A549 (cell line): ENCODE measurements at regions not wholly inside any gene's neighbourhood (a gene's known extent, or its start where the extent isn't known, plus 50 kb on each side); places are given as distances from the start of the nearest gene placed in this dataset.

Source experiments
- ATAC-seq, 2 experiments: fragments of 200-7000 bp in 1 of 2; fragments of >200 bp in 1 of 2; cut with Nextera tagmentation in 1 of 2; cut with Tn5 transposase in 1 of 2; 3 replicates each; pipeline versions ENCODE4 v1.8.0 to v1.9.1; 2018 to 2020; ENCODE audit warnings: mild to moderate bottlenecking in 1 of 2, moderate library complexity in 1 of 2
- CTCF ChIA-PET: fragments of 300-600 bp; sonication (Branson Sonifier 250); formaldehyde crosslinking; extraction: SDS; loops from one replicate; lab custom pipeline; 2021; ENCODE audit warnings: antibody characterized with exemption, inconsistent platforms; lab: Yijun Ruan, JAX
- POLR2A ChIA-PET: fragments of 350-600 bp; formaldehyde crosslinking; extraction: SDS; loops from one replicate; lab custom pipeline; 2021; ENCODE audit warnings: antibody characterized with exemption, inconsistent platforms; lab: Yijun Ruan, JAX
- DNase-seq, 2 experiments: peaks; one replicate each; pipeline versions ENCODE4 v3.0.0 to v3.0.0-alpha.2; 2011 to 2016; ENCODE audit warnings: low read depth in 1 of 2, low spot score in 1 of 2
- FAIRE-seq: peaks from 2 replicates; lab custom pipeline; 2011; peaks lifted over from hg19 to GRCh38; lab: Jason Lieb, UNC
- H3K27ac ChIP-seq, 2 experiments: fragments of >200 bp; sonication (Bioruptor Twin); formaldehyde crosslinking; 3 replicates each; pipeline ENCODE4 v1.5.1; 2016 to 2017
- H3K4me1 ChIP-seq: fragments of >200 bp; sonication (Bioruptor Twin); formaldehyde crosslinking; 3 replicates; pipeline ENCODE4 v1.6.1; 2016
- H3K4me2 ChIP-seq: fragments of >200 bp; sonication (Bioruptor Twin); formaldehyde crosslinking; 3 replicates; pipeline ENCODE4 v1.6.1; 2016
- H3K4me3 ChIP-seq: fragments of >200 bp; sonication (Bioruptor Twin); formaldehyde crosslinking; 3 replicates; pipeline ENCODE4 v1.5.1; 2016
- H3K9me3 ChIP-seq: fragments of >200 bp; sonication (Bioruptor Twin); formaldehyde crosslinking; 3 replicates; pipeline ENCODE4 v1.6.1; 2016
- ATOH8 ChIP-seq: fragments of 250-450 bp; sonication (Bioruptor Pico); IDR thresholded peaks from 2 replicates; pipeline ENCODE4 v1.5.0; 2020; ENCODE audit warnings: low read depth, mild to moderate bottlenecking, moderate library complexity
- BCL3 ChIP-seq: fragments of >200 bp; sonication (Bioruptor Twin); formaldehyde crosslinking; IDR thresholded peaks from 3 replicates; pipeline ENCODE4 v1.6.1; 2016
- CEBPB ChIP-seq, 2 experiments: fragments of >200 bp in 1 of 2; sonication (Bioruptor Twin) in 1 of 2; formaldehyde crosslinking in 1 of 2; IDR thresholded peaks; 2 replicates each; pipeline ENCODE4 v1.6.1; 2012 to 2016
- CHD2 ChIP-seq: fragments of 150-350 bp; IDR thresholded peaks from 2 replicates; pipeline ENCODE4 v1.6.1; 2014; ENCODE audit warnings: low read length; ENCODE audit not compliant: partially characterized antibody
- E2F6 ChIP-seq: IDR thresholded peaks from 2 replicates; pipeline ENCODE4 v1.6.1; 2012; ENCODE audit warnings: low read depth, borderline replicate concordance
- EHF ChIP-seq: fragments of 250-450 bp; sonication (Bioruptor Pico); IDR thresholded peaks from 2 replicates; pipeline ENCODE4 v1.5.0; 2020; ENCODE audit warnings: mild to moderate bottlenecking
- EHMT2 ChIP-seq: fragments of 200-600 bp; sonication (generic); IDR thresholded peaks from 2 replicates; pipeline ENCODE4 v1.6.1; 2016; ENCODE audit warnings: antibody characterized with exemption, low read depth, mild to moderate bottlenecking, moderate library complexity
- EP300 ChIP-seq, 2 experiments: fragments of >200 bp; sonication (Bioruptor Twin); formaldehyde crosslinking; IDR thresholded peaks; 2 replicates in 1 of 2; 3 replicates in 1 of 2; pipeline ENCODE4 v1.6.1; 2016 to 2017
- ESRRA ChIP-seq: fragments of 150-350 bp; IDR thresholded peaks from 2 replicates; pipeline ENCODE4 v1.6.1; 2014; ENCODE audit warnings: mild to moderate bottlenecking, low read length, borderline replicate concordance
- FOSL2 ChIP-seq, 2 experiments: fragments of 450-650 bp in 1 of 2; fragments of >200 bp in 1 of 2; sonication (Bioruptor Twin) in 1 of 2; formaldehyde crosslinking; IDR thresholded peaks; 2 replicates each; pipeline versions ENCODE4 v1.5.0 to v1.6.1; 2016 to 2020; ENCODE audit warnings: mild to moderate bottlenecking in 1 of 2, moderate library complexity in 1 of 2
- GATA3 ChIP-seq: IDR thresholded peaks from 2 replicates; pipeline ENCODE4 v1.6.1; 2012; ENCODE audit warnings: borderline replicate concordance
- HDAC2 ChIP-seq: fragments of 200-600 bp; sonication (generic); IDR thresholded peaks from 2 replicates; pipeline ENCODE4 v1.6.1; 2016
- HES2 ChIP-seq: fragments of >200 bp; sonication (Bioruptor Twin); formaldehyde crosslinking; IDR thresholded peaks from 2 replicates; pipeline ENCODE4 v1.6.1; 2016
- HEYL ChIP-seq: fragments of 250-450 bp; sonication (Bioruptor Pico); IDR thresholded peaks from 2 replicates; pipeline ENCODE4 v1.8.0; 2021; ENCODE audit warnings: mild to moderate bottlenecking, moderate library complexity
- HMGXB4 ChIP-seq: fragments of 250-450 bp; sonication (Bioruptor Pico); IDR thresholded peaks from 2 replicates; pipeline ENCODE4 v1.5.0; 2021; ENCODE audit warnings: mild to moderate bottlenecking, moderate library complexity, borderline replicate concordance
- HOXA7 ChIP-seq: fragments of 250-450 bp; sonication (Bioruptor Pico); IDR thresholded peaks from 2 replicates; pipeline ENCODE4 v1.5.0; 2020; ENCODE audit warnings: mild to moderate bottlenecking, moderate library complexity
- JUNB ChIP-seq: fragments of >200 bp; sonication (Bioruptor Twin); formaldehyde crosslinking; IDR thresholded peaks from 2 replicates; pipeline ENCODE4 v1.6.1; 2016
- KDM1A ChIP-seq: fragments of 200-600 bp; sonication (generic); IDR thresholded peaks from 2 replicates; pipeline ENCODE4 v1.6.1; 2016; ENCODE audit warnings: low read depth, mild to moderate bottlenecking
- MAFK ChIP-seq: fragments of 450-650 bp; IDR thresholded peaks from 2 replicates; pipeline ENCODE4 v1.6.1; 2014; ENCODE audit not compliant: partially characterized antibody
- MAX ChIP-seq: IDR thresholded peaks from 2 replicates; pipeline ENCODE4 v1.6.1; 2012
- MYC ChIP-seq: IDR thresholded peaks from 2 replicates; pipeline ENCODE4 v1.6.1; 2012; ENCODE audit warnings: mild to moderate bottlenecking, inconsistent platforms, low read length, improper control_type of control experiment, borderline replicate concordance
- NPAS2 ChIP-seq: fragments of 250-450 bp; sonication (Bioruptor Pico); IDR thresholded peaks from 2 replicates; pipeline ENCODE4 v1.8.0; 2022; ENCODE audit warnings: mild to moderate bottlenecking, moderate library complexity, borderline replicate concordance
- NR3C1 ChIP-seq: fragments of >200 bp; sonication (Bioruptor Twin); formaldehyde crosslinking; IDR thresholded peaks from 3 replicates; pipeline ENCODE4 v1.6.1; 2017
- PBX3 ChIP-seq: IDR thresholded peaks from 2 replicates; pipeline ENCODE4 v1.6.1; 2012
- PHF8 ChIP-seq: fragments of 200-600 bp; sonication (generic); IDR thresholded peaks from 2 replicates; pipeline ENCODE4 v1.6.1; 2016; ENCODE audit warnings: low read depth, mild to moderate bottlenecking, antibody characterized with exemption, moderate library complexity, borderline replicate concordance
- RNF2 ChIP-seq: fragments of 200-600 bp; sonication (generic); IDR thresholded peaks from 2 replicates; pipeline ENCODE4 v1.6.1; 2016; ENCODE audit warnings: low read depth, mild to moderate bottlenecking, antibody characterized with exemption, moderate library complexity, borderline replicate concordance
- SMC3 ChIP-seq: fragments of >200 bp; sonication (Bioruptor Twin); formaldehyde crosslinking; IDR thresholded peaks from 3 replicates; pipeline ENCODE4 v1.6.1; 2018; ENCODE audit warnings: inconsistent platforms
- TFCP2L1 ChIP-seq: fragments of 250-450 bp; sonication (Bioruptor Pico); IDR thresholded peaks from 2 replicates; pipeline ENCODE4 v1.5.0; 2021; ENCODE audit warnings: mild to moderate bottlenecking
- TP53 ChIP-seq: fragments of 250-450 bp; sonication (Bioruptor Pico); IDR thresholded peaks from 2 replicates; pipeline ENCODE4 v1.5.0; 2021; ENCODE audit warnings: mild to moderate bottlenecking, moderate library complexity
- ZFP36 ChIP-seq: fragments of 450-650 bp; IDR thresholded peaks from 2 replicates; pipeline ENCODE4 v1.6.1; 2014; ENCODE audit warnings: borderline replicate concordance; ENCODE audit not compliant: partially characterized antibody
- WGBS: methylation state at CpG from one replicate; pipeline ENCODE4 v1.1.6; 2017; ENCODE audit errors: missing lambda C conversion rate; 5-methylcytosine and 5-hydroxymethylcytosine counted together

GRCh38 chr10:121237718-121238117, 360.5 kb downstream of the FGFR2 start:
- Histone ChIP-seq H3K27ac (no peak overlapping the region), H3K4me1 (no peaks in the 10 kb centered on the region), H3K4me3 (no peak overlapping the region), H3K9me3 (no peaks in the 10 kb centered on the region), H3K4me2 (no peak overlapping the region)
- CTCF ChIA-PET, result no interaction called here
- FAIRE-seq, result no peak
- WGBS, result 0% methylated on average over 2 of the region's 2 CpGs
- DNase-seq, result peak in 1 of 2 experiments; percentile 10
- TF ChIP-seq PBX3, result no peak
- TF ChIP-seq KDM1A, result no peak
- TF ChIP-seq MAFK, result no peak
- no peak for TF ChIP-seq JUNB
- no peak for TF ChIP-seq MAX
- no peak for TF ChIP-seq EHMT2
- no peak for TF ChIP-seq HES2
- TF ChIP-seq ESRRA, result no peak
- TF ChIP-seq SMC3, result no peak
- ATAC-seq, result no peak
- POLR2A ChIA-PET, result no interaction called here

GRCh38 chr10:121240011-121240410, 358.2 kb downstream of the FGFR2 start:
- 3% methylated on average over 4 of the region's 4 CpGs for WGBS
- FAIRE-seq (no peak), DNase-seq (no peak), ATAC-seq (no peak)
- Histone ChIP-seq H3K4me2 (no peak overlapping the region), H3K4me3 (no peak overlapping the region), H3K9me3 (no peaks in the 10 kb centered on the region), H3K4me1 (no peaks in the 10 kb centered on the region), H3K27ac (no peak overlapping the region)
- ChIA-PET POLR2A (no interaction called here), CTCF (no interaction called here)
- no peak for TF ChIP-seq ATOH8 (CRISPR knock-in tag)
- TF ChIP-seq MAFK, result no peak
- no peak for TF ChIP-seq EP300 (IDR thresholded peaks at IDR 0.05)
- TF ChIP-seq CHD2, result no peak
- no peak for TF ChIP-seq HOXA7
- no peak for TF ChIP-seq FOSL2 (IDR thresholded peaks at IDR 0.05)
- TF ChIP-seq FOSL2 (CRISPR knock-in tag; IDR thresholded peaks at IDR 0.05), result no peak
- no peak for TF ChIP-seq NR3C1
- TF ChIP-seq GATA3, result no peak
- no peak for TF ChIP-seq EHF
- TF ChIP-seq KDM1A, result no peak
- TF ChIP-seq HDAC2, result no peak
- TF ChIP-seq BCL3, result no peak
- no peak for TF ChIP-seq MYC
- TF ChIP-seq TP53 (CRISPR knock-in tag), result no peak
- TF ChIP-seq HEYL, result no peak

- Histone ChIP-seq H3K27ac (no peak overlapping the region), H3K4me3 (no peak overlapping the region), H3K9me3 (no peaks in the 10 kb centered on the region), H3K4me1 (no peaks in the 10 kb centered on the region), H3K4me2 (no peak overlapping the region)
- WGBS, result 6% methylated on average over 2 of the region's 2 CpGs
- no peak for ATAC-seq
- DNase-seq, result no peak
- POLR2A ChIA-PET, result no interaction called here
- FAIRE-seq, result no peak
- CTCF ChIA-PET, result interaction anchor here (0.7 to 1.7 kb wide), 2 partner anchors 7 to 297 kb away, joined by 3 to 4 read pairs; no protein-coding TSS in a partner anchor
- TF ChIP-seq EHMT2 (no peak), ZFP36 (no peak), PHF8 (no peak), CEBPB (IDR thresholded peaks at IDR 0.05) (no peak), RNF2 (no peak), NPAS2 (no peak), TFCP2L1 (no peak), MAX (no peak), HMGXB4 (CRISPR knock-in tag) (no peak), E2F6 (no peak)
These were observed 357.7 kb downstream of the FGFR2 start for GRCh38 chr10:121240556-121240955.
